H9 (cell line): ENCODE measurements at regions not wholly inside any gene's neighbourhood (a gene's known extent, or its start where the extent isn't known, plus 50 kb on each side); places are given as distances from the start of the nearest gene placed in this dataset.

Source experiments
- DNase-seq: peaks from one replicate; pipeline ENCODE4 v3.0.0-alpha.2; 2017
- H2AFZ ChIP-seq: one replicate; pipeline ENCODE4 v1.6.1; 2013; ENCODE audit warnings: mild to moderate bottlenecking, low read length, control low read depth, moderate library complexity
- H2AK5ac ChIP-seq: 2 replicates; pipeline ENCODE4 v1.6.1; 2013; ENCODE audit warnings: low read length, control low read depth, mixed read lengths; ENCODE audit not compliant: insufficient read length
- H2BK120ac ChIP-seq: one replicate; pipeline ENCODE4 v1.6.1; 2013; ENCODE audit warnings: low read depth, mild to moderate bottlenecking, low read length, control low read depth, inconsistent platforms; ENCODE audit not compliant: poor library complexity, severe bottlenecking
- H2BK12ac ChIP-seq: 2 replicates; pipeline ENCODE4 v1.6.1; 2013; ENCODE audit warnings: low read length, control low read depth, mixed read lengths, low read depth; ENCODE audit not compliant: insufficient read length
- H2BK15ac ChIP-seq: 2 replicates; pipeline ENCODE4 v1.6.1; 2013; ENCODE audit warnings: low read depth, low read length, control low read depth
- H2BK20ac ChIP-seq: one replicate; pipeline ENCODE4 v1.6.1; 2013; ENCODE audit warnings: low read depth, mild to moderate bottlenecking, low read length, control low read depth, inconsistent platforms; ENCODE audit not compliant: poor library complexity, severe bottlenecking
- H2BK5ac ChIP-seq: 2 replicates; pipeline ENCODE4 v1.6.1; 2013; ENCODE audit warnings: low read length, control low read depth, mixed read lengths; ENCODE audit not compliant: insufficient read length
- H3K14ac ChIP-seq: 2 replicates; pipeline ENCODE4 v1.6.1; 2013; ENCODE audit warnings: low read length, control low read depth; ENCODE audit not compliant: insufficient read depth
- H3K18ac ChIP-seq: 2 replicates; pipeline ENCODE4 v1.6.1; 2013; ENCODE audit warnings: low read depth, mild to moderate bottlenecking, mixed read lengths, low read length, control low read depth; ENCODE audit not compliant: insufficient read length
- H3K23ac ChIP-seq: 2 replicates; pipeline ENCODE4 v1.6.1; 2013; ENCODE audit warnings: low read length, control low read depth, mixed read lengths, low read depth; ENCODE audit not compliant: insufficient read length
- H3K23me2 ChIP-seq: 2 replicates; pipeline ENCODE4 v1.6.1; 2013; ENCODE audit warnings: low read depth, mild to moderate bottlenecking, mixed read lengths, low read length, control low read depth; ENCODE audit not compliant: insufficient read length, poor library complexity, severe bottlenecking
- H3K27ac ChIP-seq: 2 replicates; pipeline ENCODE4 v1.5.1; 2013; ENCODE audit warnings: low read length, control low read depth, mixed read lengths, low read depth; ENCODE audit not compliant: insufficient read length
- H3K27me3 ChIP-seq: 2 replicates; pipeline ENCODE4 v1.6.1; 2013; ENCODE audit warnings: low read length, control low read depth, inconsistent platforms; ENCODE audit not compliant: insufficient read depth
- H3K4ac ChIP-seq: 2 replicates; pipeline ENCODE4 v1.6.1; 2013; ENCODE audit warnings: low read depth, mild to moderate bottlenecking, control low read depth, inconsistent platforms, low read length, moderate library complexity
- H3K4me1 ChIP-seq: 2 replicates; pipeline ENCODE4 v1.6.1; 2013; ENCODE audit warnings: low read length, control low read depth, inconsistent platforms; ENCODE audit not compliant: insufficient read depth
- H3K4me2 ChIP-seq: 2 replicates; pipeline ENCODE4 v1.6.1; 2013; ENCODE audit warnings: low read length, control low read depth, mixed read lengths; ENCODE audit not compliant: insufficient read length, insufficient read depth
- H3K56ac ChIP-seq: 2 replicates; pipeline ENCODE4 v1.6.1; 2013; ENCODE audit warnings: low read depth, mild to moderate bottlenecking, mixed read lengths, low read length, control low read depth; ENCODE audit not compliant: insufficient read length
- H3K79me1 ChIP-seq: 2 replicates; pipeline ENCODE4 v1.6.1; 2013; ENCODE audit warnings: low read depth, mild to moderate bottlenecking, moderate library complexity, low read length, control low read depth, inconsistent platforms; ENCODE audit not compliant: insufficient read depth, poor library complexity, severe bottlenecking
- H3K79me2 ChIP-seq: 2 replicates; pipeline ENCODE4 v1.6.1; 2013; ENCODE audit warnings: low read length, control low read depth, inconsistent platforms; ENCODE audit not compliant: insufficient read depth
- H3K9ac ChIP-seq: 2 replicates; pipeline ENCODE4 v1.6.1; 2013; ENCODE audit warnings: low read length, control low read depth, mixed read lengths; ENCODE audit not compliant: insufficient read length; ENCODE audit errors: extremely low read depth
- H3K9me3 ChIP-seq: one replicate; pipeline ENCODE4 v1.6.1; 2013; ENCODE audit warnings: low read depth, low read length, inconsistent platforms; ENCODE audit not compliant: control insufficient read depth
- H3T11ph ChIP-seq: one replicate; pipeline ENCODE4 v1.6.1; 2013; ENCODE audit warnings: mild to moderate bottlenecking, low read length, control low read depth, inconsistent platforms
- H4K20me1 ChIP-seq: one replicate; pipeline ENCODE4 v1.6.1; 2013; ENCODE audit not compliant: control insufficient read depth, insufficient read length, insufficient read depth
- H4K5ac ChIP-seq: 2 replicates; pipeline ENCODE4 v1.6.1; 2013; ENCODE audit warnings: low read depth, mild to moderate bottlenecking, mixed read lengths, low read length, control low read depth; ENCODE audit not compliant: insufficient read length
- H4K8ac ChIP-seq: replicated peaks from 2 replicates; pipeline ENCODE4 v1.6.1; 2013; ENCODE audit warnings: low read length, control low read depth, mixed read lengths, low read depth; ENCODE audit not compliant: insufficient read length
- H4K91ac ChIP-seq: 2 replicates; pipeline ENCODE4 v1.6.1; 2013; ENCODE audit warnings: low read depth, mild to moderate bottlenecking, moderate library complexity, mixed read lengths, low read length, control low read depth; ENCODE audit not compliant: insufficient read length
- H3K27ac Mint-ChIP-seq, 3 experiments: 2 replicates in 2 of 3; 3 replicates in 1 of 3; pipeline ENCODE4 v1.8.0; 2020 to 2021; ENCODE audit warnings: mixed read lengths in 3 of 3, mild to moderate bottlenecking in 1 of 3, moderate library complexity in 1 of 3
- H3K27me3 Mint-ChIP-seq: 2 replicates; pipeline ENCODE4 v1.8.0; 2021; ENCODE audit warnings: low read depth, mild to moderate bottlenecking, moderate library complexity, mixed read lengths
- H3K36me3 Mint-ChIP-seq, 3 experiments: 2 replicates in 2 of 3; 3 replicates in 1 of 3; pipeline ENCODE4 v1.8.0; 2020 to 2021; ENCODE audit warnings: low read depth in 3 of 3, mixed read lengths in 3 of 3; ENCODE audit not compliant: insufficient read depth in 1 of 3
- H3K4me1 Mint-ChIP-seq, 2 experiments: 2 replicates each; pipeline ENCODE4 v1.8.0; 2020; ENCODE audit warnings: mixed read lengths in 2 of 2
- H3K4me3 Mint-ChIP-seq, 2 experiments: 2 replicates in 1 of 2; 3 replicates in 1 of 2; pipeline ENCODE4 v1.8.0; 2020 to 2021; ENCODE audit warnings: mild to moderate bottlenecking in 2 of 2, mixed read lengths in 2 of 2, moderate library complexity in 1 of 2
- H3K9me3 Mint-ChIP-seq, 2 experiments: 2 replicates in 1 of 2; 3 replicates in 1 of 2; pipeline ENCODE4 v1.8.0; 2020; ENCODE audit warnings: mild to moderate bottlenecking in 2 of 2, mixed read lengths in 2 of 2, moderate library complexity in 1 of 2
- WGBS: extraction: QIAGEN DNeasy Blood & Tissue Kit; methylation state at CpG from one replicate; pipeline ENCODE4 v1.1.7; 2013; ENCODE audit warnings: missing lambda C conversion rate, low lambda C conversion rate, mixed read lengths; ENCODE audit not compliant: insufficient read length; ENCODE audit errors: extremely low coverage; 5-methylcytosine and 5-hydroxymethylcytosine counted together
- TF ChIP-seq, protein P1 (sequence below): fragments of 200-600 bp; sonication (generic); conservative IDR thresholded peaks from 3 replicates; pipeline ENCODE4 v1.8.0; 2021; ENCODE audit warnings: antibody characterized with exemption, mild to moderate bottlenecking

- Histone ChIP-seq H3K27ac (no peak overlapping the region), H2AFZ (no peak overlapping the region), H4K91ac (no peak overlapping the region), H2AK5ac (no peak overlapping the region), H2BK15ac (no peak overlapping the region), H3T11ph (no peak overlapping the region), H2BK12ac (no peak overlapping the region), H3K4ac (no peak overlapping the region), H3K4me1 (no peaks in the 10 kb centered on the region; the same call in 1 of the 2 replicates), H4K5ac (no peak overlapping the region), H2BK20ac (no peak overlapping the region), H3K56ac (no peak overlapping the region), H3K23me2 (no peaks in the 10 kb centered on the region), H3K9me3 (no peaks in the 10 kb centered on the region), H3K27me3 (no peaks in the 10 kb centered on the region), H2BK120ac (no peak overlapping the region), H3K9ac (no peak overlapping the region), H3K79me2 (no peaks in the 10 kb centered on the region), H3K23ac (no peak overlapping the region), H3K14ac (no peak overlapping the region), H4K8ac (no peak overlapping the region), H4K20me1 (no peaks in the 10 kb centered on the region), H3K79me1 (no peaks in the 10 kb centered on the region), H2BK5ac (no peak overlapping the region), H3K4me2 (no peak overlapping the region), H3K18ac (no peak overlapping the region)
- Mint-ChIP-seq H3K36me3 (no peaks in the 10 kb centered on the region; a peak in 1 of 7 replicates), H3K27ac (no peak overlapping the region), H3K27me3 (no peaks in the 10 kb centered on the region; the same call in 1 of the 2 replicates), H3K9me3 (peaks cover 0 to 4% of the 10 kb centered on the region in 2 experiments; a peak in 2 of 5 replicates), H3K4me3 (no peak overlapping the region), H3K4me1 (peaks cover 2 to 3% of the 10 kb centered on the region in 2 experiments; a peak in 3 of 4 replicates)
- DNase-seq: no peak
- TF ChIP-seq, protein P1, sequence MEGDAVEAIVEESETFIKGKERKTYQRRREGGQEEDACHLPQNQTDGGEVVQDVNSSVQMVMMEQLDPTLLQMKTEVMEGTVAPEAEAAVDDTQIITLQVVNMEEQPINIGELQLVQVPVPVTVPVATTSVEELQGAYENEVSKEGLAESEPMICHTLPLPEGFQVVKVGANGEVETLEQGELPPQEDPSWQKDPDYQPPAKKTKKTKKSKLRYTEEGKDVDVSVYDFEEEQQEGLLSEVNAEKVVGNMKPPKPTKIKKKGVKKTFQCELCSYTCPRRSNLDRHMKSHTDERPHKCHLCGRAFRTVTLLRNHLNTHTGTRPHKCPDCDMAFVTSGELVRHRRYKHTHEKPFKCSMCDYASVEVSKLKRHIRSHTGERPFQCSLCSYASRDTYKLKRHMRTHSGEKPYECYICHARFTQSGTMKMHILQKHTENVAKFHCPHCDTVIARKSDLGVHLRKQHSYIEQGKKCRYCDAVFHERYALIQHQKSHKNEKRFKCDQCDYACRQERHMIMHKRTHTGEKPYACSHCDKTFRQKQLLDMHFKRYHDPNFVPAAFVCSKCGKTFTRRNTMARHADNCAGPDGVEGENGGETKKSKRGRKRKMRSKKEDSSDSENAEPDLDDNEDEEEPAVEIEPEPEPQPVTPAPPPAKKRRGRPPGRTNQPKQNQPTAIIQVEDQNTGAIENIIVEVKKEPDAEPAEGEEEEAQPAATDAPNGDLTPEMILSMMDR: no peak
- no CpG with 5 or more reads among the region's 3 CpGs for WGBS
Measured at GRCh38 chr18:11336241-11336640, 186.9 kb upstream of the PIEZO2 start.
